HG02759 (cell line): ENCODE measurements at regions not wholly inside any gene's neighbourhood (a gene's known extent, or its start where the extent isn't known, plus 50 kb on each side); places are given as distances from the start of the nearest gene placed in this dataset.
"Not testable (repeated sequence)": the region's sequence is repeated elsewhere in the genome, so short reads cannot be mapped to it uniquely, and the experiment has no call there.

Source experiments
- ATAC-seq: cut with Tn5 transposase; IDR thresholded peaks from one replicate; pipeline ENCODE4 v1.9.1; 2021; ENCODE audit warnings: mild to moderate bottlenecking, moderate library complexity; ENCODE audit not compliant: unreplicated experiment

- ATAC-seq, result no peak
Measured at GRCh38 chr12:19972325-19973288, 395.7 kb upstream of the PDE3A start.

DNA sequence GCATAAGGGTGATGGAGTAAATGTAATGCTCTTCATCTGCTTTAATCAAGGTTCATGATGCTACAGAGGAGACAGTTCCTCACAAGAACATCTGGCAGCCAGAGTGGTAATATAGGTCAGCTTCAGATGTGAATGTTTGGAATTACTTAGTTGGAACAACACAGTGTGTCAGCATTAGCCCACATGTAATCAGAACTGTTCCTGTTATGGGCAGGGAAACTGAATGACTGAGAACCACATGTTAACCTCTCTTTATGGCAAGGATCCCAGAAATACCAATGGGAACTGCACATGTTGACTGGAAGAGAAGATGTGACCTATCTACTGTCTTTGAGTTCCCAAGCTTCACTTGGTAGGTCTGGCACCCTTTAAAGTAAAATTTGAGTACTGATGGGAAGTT lies 390.1 kb upstream of the PDE3A start:
- no peak for ATAC-seq

- ATAC-seq, result no peak
Measured at GRCh38 chr12:19979584-19979983, 388.8 kb upstream of the PDE3A start.

- no peak for ATAC-seq
Measured at GRCh38 chr12:19981944-19982343, 386.4 kb upstream of the PDE3A start.

DNA sequence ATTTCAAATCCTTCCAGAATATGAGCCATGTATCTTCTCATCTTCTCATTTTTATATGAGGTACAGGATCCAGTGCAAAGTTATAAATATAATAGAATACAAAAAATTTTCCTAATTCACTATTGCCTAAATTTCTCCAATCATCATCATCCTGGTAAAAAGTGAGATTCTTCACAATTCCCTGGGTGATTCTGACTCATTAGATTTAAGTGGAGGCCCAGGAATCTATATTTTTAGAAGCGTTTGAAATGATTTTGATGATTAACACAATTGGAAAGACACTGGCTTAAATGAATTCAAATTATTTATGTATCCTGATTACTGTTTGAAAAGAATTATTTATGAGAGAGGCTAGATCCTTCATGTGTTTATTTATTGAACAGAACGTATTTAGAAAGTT lies 380.3 kb upstream of the PDE3A start:
- ATAC-seq, result no peak

- no peak for ATAC-seq
Measured at GRCh38 chr12:19988459-19988873, 379.9 kb upstream of the PDE3A start.

GRCh38 chr12:19988948-19989347 lies 379.4 kb upstream of the PDE3A start:
- ATAC-seq, result no peak

DNA sequence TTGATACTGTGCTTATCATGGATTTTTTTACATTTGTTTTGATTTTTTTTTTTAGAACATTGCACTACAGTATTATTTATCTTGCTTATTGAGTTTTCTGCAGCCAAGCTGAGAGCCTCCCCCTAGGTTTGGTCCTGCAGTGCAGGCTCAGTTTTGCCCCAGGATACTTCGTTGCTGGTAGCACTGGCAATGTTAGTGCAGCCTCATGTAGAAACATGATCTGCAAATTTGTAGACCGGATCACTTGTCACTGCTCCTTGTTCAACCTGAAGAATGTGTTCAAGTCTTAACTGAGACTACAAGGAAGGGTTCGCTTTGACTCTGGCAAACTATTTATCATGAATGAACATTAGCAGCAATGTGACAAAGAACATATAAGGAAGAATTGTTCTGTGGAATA lies 377.2 kb upstream of the PDE3A start:
- ATAC-seq, result no peak

DNA sequence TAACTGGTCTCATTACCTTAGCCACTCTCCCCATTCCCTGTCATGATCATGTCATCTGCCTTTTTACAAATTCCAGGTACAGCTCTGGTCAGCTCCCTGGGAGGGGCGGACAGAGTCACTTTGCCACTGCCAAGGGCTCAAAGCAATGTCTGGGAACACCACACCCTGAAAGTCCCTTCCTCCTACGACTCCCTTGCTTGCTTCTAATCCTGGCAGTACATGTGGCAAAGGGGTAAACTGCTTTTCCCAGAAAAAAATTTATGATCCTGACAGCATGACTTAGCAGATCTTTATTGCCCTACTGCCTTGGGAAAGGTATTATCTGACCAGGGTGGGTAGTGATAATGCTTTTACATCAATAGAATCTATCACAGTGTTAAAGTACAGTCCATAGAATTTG lies 376.0 kb upstream of the PDE3A start:
- ATAC-seq, result no peak

GRCh38 chr12:19994968-19995367 lies 373.4 kb upstream of the PDE3A start:
- ATAC-seq, result no peak

GRCh38 chr12:19997656-19998400 lies 370.5 kb upstream of the PDE3A start:
- no peak for ATAC-seq

GRCh38 chr12:19998411-19998810 lies 369.9 kb upstream of the PDE3A start:
- ATAC-seq, result no peak

- ATAC-seq, result no peak
Measured at GRCh38 chr12:19998961-19999804, 369.2 kb upstream of the PDE3A start.

DNA sequence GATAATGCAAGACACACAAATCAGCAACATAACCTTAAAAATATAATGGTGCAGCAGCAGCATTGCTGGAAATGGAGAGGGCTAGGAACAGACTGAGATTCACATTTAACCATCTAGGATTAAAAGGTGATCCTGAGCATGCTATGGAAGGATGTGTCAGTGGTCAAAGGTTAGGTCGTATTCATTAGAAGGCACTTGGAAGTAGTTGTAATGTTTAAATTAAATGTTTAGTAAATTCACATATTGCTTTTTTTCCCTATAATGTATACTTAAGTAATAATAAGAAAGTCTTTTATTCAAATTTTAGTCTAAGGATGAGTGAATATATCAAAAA lies 368.6 kb upstream of the PDE3A start:
- ATAC-seq, result no peak

DNA sequence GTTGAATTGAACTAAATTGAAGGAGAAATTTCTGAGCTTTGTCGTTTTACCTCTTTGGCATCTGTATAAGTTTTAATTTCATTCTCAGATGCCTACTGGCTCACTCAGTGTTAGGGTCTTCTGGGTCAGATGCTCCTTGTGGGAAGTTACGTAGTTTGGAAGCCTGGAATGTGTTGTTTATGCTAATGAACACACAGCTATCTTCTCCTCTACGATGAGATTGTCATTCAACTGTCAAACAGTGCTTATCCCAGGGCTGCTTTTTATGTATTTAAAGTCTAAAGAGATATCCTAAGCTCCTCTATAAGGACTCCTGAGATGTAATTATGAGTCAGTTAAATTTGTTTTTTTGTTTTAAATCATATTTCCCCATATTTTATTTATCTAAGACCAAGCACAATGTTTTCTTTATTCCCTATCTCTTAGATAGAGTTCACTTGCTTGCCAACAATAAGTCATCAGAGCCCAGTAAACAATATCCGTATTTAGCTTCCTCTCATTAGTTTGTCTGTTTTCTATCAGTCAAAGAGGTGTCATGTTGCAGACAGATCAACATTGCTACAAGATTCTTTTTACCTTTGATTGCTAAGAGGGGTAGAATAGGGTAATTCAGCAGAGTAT lies 368.0 kb upstream of the PDE3A start:
- no peak for ATAC-seq

GRCh38 chr12:20003252-20003651 lies 365.1 kb upstream of the PDE3A start:
- ATAC-seq, result no peak

- ATAC-seq, result no peak
Measured at GRCh38 chr12:20004952-20005351, 363.4 kb upstream of the PDE3A start.

DNA sequence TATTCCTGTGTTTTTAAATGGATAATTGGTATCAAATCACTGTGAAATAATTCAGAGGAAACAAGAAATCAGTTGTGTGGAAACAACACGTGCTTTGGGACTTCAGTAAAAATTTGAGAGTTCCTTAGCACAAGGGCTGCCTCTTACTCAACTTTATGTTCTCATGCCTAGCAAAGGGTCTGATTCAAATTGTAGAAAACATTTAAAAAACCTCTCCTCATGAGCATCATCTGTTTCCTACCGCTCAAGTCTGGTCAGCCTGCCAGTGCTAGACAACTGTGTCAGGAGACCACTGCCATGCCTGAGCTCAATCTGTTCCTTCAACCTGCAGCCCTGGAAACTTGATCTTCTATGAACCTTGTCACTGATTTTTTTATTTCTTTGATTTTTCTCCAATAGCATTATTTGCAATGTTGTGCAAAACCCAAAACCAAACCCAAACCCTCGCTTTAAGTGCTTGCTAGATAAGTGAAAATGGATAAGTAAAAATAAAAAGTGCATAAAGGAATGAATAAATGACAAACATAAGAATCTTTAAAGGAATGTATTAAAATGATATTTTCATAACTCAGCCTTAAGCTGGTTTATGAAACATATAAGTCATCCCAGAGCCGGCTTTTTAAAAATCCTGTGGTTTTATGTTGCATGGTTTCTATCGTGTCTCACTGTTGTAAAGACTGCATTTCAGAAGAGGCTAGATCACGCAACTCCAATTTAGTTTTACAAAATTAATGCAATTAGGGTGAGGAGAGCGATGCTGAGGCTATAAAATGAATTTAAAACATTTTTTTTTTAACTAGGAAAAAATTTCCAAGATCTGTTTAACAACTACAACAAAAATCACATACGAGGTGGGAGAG lies 361.2 kb upstream of the PDE3A start:
- no peak for ATAC-seq

DNA sequence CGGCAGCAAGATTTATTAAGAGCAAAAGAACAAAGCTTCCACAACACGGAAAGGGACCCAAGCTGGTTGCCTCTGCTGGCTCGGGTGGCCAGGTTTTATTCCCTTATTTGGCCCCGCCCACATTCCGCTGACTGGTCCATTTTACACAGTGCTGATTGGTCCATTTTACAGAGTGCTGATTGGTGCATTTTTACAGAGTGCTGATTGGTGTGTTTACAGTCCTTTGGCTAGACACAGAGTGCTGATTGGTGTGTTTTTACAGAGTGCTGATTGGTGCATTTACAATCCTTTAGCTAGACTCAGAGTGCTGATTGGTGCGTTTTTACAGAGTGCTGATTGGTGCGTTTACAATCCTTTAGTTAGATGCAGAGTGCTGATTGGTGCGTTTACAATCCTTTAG lies 358.4 kb upstream of the PDE3A start:
- ATAC-seq, result not testable (repeated sequence)

GRCh38 chr12:20011200-20011599 lies 357.1 kb upstream of the PDE3A start:
- no peak for ATAC-seq
